ENCODE measurements at regions not wholly inside any gene's neighbourhood (a gene's known extent, or its start where the extent isn't known, plus 50 kb on each side); places are given as distances from the start of the nearest gene placed in this dataset.

DNA sequence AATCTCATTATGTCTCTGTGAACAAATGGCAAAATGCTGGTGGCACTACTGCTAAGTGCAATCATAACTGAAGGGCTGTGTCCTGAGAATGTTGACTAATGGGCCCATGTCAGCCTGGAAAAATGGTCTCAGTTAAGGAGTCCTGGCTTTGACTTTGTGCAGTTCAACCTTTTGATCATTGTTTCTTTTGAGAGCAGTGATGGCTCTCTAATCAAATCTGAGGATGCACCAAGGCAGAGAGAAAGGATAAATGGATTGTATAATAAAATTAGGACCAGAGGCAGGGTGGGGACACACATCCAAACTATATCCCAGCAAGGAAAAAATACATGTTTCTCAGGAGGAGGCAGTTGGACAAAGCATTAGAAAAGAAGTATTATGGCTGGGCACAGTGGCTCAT lies 59.6 kb upstream of the SYN3 start:
- TF ChIP-seq CTCF (IDR thresholded peaks at IDR 0.05; ENCODE audit: low read length) (no peak), EZH2phosphoT487 (IDR thresholded peaks at IDR 0.05; ENCODE audit: low read length) (no peak)

Measured in MM.1S (cell line).